Keratinocyte (primary cell): ENCODE measurements at regions not wholly inside any gene's neighbourhood (a gene's known extent, or its start where the extent isn't known, plus 50 kb on each side); places are given as distances from the start of the nearest gene placed in this dataset.

ENCODE experiments used
- EZH2 ChIP-seq: IDR thresholded peaks from one replicate; pipeline ENCODE4 v1.6.1; 2012; ENCODE audit warnings: inconsistent platforms, mild to moderate bottlenecking, low read length, moderate library complexity
- TF ChIP-seq, protein P1 (sequence below), 3 experiments: IDR thresholded peaks in 1 of 3; conservative IDR thresholded peaks in 1 of 3; optimal IDR thresholded peaks in 1 of 3; 2 replicates in 2 of 3; 3 replicates in 1 of 3; pipeline versions ENCODE3 to v1.5.1; 2011; ENCODE audit warnings: low read length in 3 of 3, mild to moderate bottlenecking in 3 of 3, moderate library complexity in 2 of 3, control low read depth in 1 of 3, inconsistent platforms in 1 of 3; ENCODE audit not compliant: insufficient read depth in 2 of 3; ENCODE audit errors: extremely low read depth in 1 of 3

DNA sequence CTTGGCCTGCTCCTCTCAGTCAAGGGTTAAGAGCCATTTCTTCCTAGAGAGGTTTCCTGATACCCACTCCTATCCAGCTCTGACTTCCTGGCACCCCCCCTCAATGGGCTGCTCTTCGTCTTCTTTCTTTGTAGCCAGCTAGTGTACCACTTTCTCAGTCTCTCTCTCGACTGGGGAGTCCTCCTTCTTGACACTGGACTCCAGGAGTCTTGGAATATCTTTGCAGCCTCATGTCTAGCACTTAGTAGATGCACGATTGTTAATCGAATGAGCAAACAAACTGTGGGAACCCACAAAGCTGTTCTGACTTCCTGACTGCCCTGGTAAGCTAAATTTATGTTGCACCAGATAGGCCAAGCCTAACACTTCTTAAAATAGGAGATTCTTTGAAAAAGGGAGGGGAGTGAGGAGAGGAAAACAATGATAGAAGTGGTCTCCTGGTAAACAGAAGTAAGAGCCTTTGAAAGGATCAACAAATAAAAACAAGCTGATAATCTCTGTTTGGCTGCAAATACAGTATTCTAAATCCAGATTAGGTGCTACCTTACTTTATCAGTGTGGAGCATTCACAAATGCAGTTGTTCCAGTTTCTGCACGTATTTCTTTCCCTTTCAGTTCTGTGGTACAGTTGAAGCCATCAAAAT lies 160.1 kb upstream of the CITED2 start:
- TF ChIP-seq, protein P1, sequence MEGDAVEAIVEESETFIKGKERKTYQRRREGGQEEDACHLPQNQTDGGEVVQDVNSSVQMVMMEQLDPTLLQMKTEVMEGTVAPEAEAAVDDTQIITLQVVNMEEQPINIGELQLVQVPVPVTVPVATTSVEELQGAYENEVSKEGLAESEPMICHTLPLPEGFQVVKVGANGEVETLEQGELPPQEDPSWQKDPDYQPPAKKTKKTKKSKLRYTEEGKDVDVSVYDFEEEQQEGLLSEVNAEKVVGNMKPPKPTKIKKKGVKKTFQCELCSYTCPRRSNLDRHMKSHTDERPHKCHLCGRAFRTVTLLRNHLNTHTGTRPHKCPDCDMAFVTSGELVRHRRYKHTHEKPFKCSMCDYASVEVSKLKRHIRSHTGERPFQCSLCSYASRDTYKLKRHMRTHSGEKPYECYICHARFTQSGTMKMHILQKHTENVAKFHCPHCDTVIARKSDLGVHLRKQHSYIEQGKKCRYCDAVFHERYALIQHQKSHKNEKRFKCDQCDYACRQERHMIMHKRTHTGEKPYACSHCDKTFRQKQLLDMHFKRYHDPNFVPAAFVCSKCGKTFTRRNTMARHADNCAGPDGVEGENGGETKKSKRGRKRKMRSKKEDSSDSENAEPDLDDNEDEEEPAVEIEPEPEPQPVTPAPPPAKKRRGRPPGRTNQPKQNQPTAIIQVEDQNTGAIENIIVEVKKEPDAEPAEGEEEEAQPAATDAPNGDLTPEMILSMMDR (optimal IDR thresholded peaks at IDR 0.05 in 1 of 3, IDR thresholded peaks at IDR 0.05 in 1 of 3, conservative IDR thresholded peaks at IDR 0.05 in 1 of 3; ENCODE audit: extremely low read depth in 1 of 3, insufficient read depth in 2 of 3, low read length in 3 of 3) = no peak
- TF ChIP-seq EZH2 = no peak
